ENCODE measurements at regions not wholly inside any gene's neighbourhood (a gene's known extent, or its start where the extent isn't known, plus 50 kb on each side); places are given as distances from the start of the nearest gene placed in this dataset.
A peak's percentile ranks its signal among the peaks of the same experiment; 100 is the strongest.

- no peak for DNase-seq (ENCODE audit: low read depth)
These were observed 53.8 kb upstream of the RANBP3L start for GRCh38 chr5:36355516-36355915.

- DNase-seq (ENCODE audit: low read depth) = no peak
These were observed 55.2 kb upstream of the RANBP3L start for GRCh38 chr5:36356915-36357314.

DNA sequence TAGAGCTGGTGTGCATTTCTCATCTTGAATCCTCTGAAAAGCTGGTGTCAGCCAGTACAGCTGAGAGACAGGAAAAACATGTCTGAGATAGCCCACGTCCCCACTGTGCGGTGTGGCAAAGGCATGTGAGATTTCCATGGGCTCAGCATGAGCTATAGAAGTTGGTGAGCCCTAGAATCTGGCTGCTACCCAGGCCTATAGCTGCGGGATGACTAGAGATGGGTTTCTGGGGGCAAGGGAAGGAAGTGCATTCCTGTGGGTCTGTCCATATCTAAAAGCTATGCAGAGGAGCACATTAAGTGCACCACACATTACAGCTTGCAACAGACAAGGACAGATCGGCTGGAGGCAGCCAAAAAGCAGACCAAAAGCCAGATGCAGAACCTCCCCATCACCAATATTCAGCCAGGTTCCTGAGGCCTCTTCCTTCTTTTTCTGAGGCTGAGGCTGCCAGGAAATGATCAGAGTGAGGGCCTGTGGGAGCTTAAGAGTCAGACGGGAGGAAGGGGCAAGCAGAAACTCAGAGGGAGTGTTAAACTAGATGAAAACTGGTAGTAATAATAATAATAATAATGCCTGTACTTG, 55.8 kb upstream of the RANBP3L start:
- DNase-seq (ENCODE audit: low read depth) = no peak

DNA sequence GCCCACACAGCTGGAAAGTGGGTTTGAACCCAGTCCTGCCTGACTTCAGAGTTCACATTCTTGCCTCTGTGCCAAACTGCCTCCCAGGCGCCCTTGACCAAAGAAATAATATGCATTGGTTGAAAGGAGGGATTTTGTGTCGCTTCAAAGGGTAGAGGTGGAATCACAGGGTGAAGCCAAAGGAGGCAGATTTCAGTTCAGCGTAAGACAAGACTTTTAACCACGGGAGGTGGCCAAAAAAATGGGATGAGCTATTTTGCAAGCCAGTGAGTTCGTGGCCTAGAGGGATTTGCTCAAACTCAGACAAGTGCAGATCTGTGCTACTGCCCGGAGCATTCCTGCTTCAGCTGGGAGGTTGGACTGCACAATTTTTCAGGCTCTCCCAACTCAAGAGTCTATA, 57.6 kb upstream of the RANBP3L start:
- DNase-seq (ENCODE audit: low read depth) = no peak

- no peak for DNase-seq (ENCODE audit: low read depth)
These were observed 58.6 kb upstream of the RANBP3L start for GRCh38 chr5:36360307-36360706.

- DNase-seq (ENCODE audit: low read depth) = no peak
These were observed 61.4 kb upstream of the RANBP3L start for GRCh38 chr5:36363101-36363500.

DNA sequence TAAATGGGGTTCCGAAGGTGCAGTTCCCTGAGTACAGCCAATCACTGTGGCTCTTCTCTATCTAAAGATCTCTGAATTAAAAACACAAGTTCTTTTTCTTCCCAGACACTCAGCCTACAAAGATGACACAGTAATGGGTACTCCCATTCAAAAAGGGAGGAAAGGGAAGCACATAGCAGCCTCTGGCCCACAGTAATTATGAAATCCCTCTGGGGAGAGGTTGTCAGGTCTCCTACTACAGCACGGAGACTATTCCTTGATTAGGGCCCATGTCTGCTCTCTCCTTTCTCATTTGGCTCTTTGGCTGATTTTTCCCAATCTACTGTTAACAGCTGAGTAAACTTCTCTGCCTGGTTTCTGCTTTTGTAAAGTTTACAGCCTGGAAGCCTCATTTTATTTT, 62.0 kb upstream of the RANBP3L start:
- no peak for DNase-seq (ENCODE audit: low read depth)

GRCh38 chr5:36364473-36364872, 62.8 kb upstream of the RANBP3L start:
- DNase-seq (ENCODE audit: low read depth) = no peak

DNA sequence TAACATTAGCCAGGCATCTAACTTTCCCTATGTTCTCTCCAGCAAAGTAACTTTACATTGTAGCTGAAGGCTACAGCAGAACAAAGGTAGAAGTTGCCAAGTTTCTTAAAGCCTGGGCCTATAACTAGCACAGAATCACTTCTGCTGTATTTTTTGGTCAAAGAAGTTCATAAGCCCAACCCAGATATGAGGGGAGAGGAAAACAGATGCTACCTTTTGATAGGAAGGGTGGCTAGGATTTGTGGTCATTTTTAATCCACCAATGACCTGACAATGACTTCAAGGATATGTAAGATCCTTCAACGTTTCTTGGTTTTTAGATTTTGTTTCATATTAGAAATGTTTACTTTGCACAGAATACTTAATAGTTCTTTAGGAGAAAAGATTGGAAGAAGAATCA, 64.2 kb upstream of the RANBP3L start:
- DNase-seq (ENCODE audit: low read depth) = no peak

GRCh38 chr5:36366883-36367282, 65.2 kb upstream of the RANBP3L start:
- DNase-seq (ENCODE audit: low read depth) = no peak

GRCh38 chr5:36367524-36367923, 65.8 kb upstream of the RANBP3L start:
- peak; percentile 54 for DNase-seq (ENCODE audit: low read depth)

GRCh38 chr5:36369219-36369690, 67.6 kb upstream of the RANBP3L start:
- DNase-seq (ENCODE audit: low read depth) = no peak

GRCh38 chr5:36370073-36370472, 68.4 kb upstream of the RANBP3L start:
- no peak for DNase-seq (ENCODE audit: low read depth)

DNA sequence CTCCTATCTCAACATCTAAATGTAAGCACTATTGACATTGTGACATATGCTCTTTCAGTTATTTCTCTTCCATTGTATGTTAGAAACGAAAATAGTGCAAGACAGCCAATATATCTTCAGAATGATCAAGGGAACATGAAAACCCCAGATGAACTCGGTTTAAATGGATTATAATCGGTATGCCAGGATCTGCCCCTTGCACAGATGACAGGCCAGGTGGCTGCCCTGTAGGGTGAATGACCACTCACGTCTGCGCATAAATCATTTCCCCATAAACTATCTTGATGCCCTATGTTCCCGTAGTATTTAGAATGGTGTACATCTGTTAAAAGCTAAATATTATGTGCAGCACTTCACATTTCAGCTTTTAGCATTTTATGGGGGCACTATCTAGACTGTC, 69.7 kb upstream of the RANBP3L start:
- DNase-seq (ENCODE audit: low read depth) = no peak

- DNase-seq (ENCODE audit: low read depth) = peak; percentile 88
These were observed 71.9 kb upstream of the RANBP3L start for GRCh38 chr5:36373527-36374086.

GRCh38 chr5:36374266-36374862, 72.7 kb upstream of the RANBP3L start:
- peak; percentile 78 for DNase-seq (ENCODE audit: low read depth)

GRCh38 chr5:36377192-36377591, 75.5 kb upstream of the RANBP3L start:
- DNase-seq (ENCODE audit: low read depth) = no peak

DNA sequence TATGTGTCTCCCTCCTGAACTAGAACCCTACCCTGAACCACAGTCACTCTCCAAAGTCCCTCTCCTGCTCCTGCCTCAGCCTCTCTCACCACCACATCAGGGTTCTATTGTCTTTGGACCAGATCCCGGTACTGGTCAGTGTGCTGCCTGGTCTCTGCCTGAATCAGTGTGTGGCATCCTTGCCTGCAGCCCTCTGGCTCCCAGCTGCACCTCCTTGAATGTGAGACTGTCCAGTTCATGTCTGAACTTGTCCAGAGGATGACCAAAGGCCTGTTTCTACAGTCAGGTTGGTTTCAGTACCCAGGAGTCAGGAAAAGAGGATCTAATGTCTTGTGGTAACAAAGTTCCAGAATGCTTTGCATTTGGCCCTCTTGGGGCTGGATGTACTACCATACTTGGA, 76.8 kb upstream of the RANBP3L start:
- peak; percentile 47 for DNase-seq (ENCODE audit: low read depth)

DNA sequence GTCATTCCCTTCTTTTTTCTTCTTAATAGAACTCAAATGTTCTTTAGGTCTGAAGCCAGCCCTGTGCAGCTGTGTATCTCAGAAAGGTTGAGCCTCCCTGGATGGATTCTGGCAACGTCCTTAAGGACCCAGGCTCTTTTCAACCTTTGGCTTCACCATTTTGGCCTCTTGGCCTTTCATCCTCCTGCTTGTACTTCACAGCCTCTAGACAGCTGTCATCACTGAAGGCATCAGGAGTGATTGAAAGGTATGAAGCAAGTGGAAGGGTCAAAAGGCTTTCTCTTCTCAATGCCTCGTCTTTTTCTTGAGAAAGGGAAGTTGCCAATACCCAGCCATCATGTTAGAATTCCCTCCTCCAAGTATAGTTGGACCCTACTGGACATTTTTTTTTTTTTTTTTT, 81.2 kb upstream of the RANBP3L start:
- DNase-seq (ENCODE audit: low read depth) = no peak

- no peak for DNase-seq (ENCODE audit: low read depth)
These were observed 82.2 kb upstream of the RANBP3L start for GRCh38 chr5:36383942-36384341.

DNA sequence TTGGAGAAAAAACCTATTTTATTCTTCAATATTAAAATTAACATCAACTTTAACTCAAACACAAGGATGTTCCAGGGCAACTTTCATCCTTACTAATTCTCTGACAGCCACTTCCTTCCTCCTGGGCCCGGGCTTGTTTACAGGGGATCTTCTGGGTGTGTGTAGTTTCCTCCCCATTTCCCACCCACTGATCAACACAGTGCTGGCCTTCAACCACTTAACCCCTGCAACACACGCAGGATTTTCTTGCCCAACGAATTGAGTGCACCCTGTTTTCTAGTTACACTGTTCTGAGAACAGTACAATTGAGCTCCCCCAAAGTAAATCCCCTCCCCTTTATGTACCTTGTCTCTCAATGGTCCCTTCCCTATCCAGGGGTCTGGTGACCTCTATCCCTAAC, 83.1 kb upstream of the RANBP3L start:
- DNase-seq (ENCODE audit: low read depth) = no peak

DNA sequence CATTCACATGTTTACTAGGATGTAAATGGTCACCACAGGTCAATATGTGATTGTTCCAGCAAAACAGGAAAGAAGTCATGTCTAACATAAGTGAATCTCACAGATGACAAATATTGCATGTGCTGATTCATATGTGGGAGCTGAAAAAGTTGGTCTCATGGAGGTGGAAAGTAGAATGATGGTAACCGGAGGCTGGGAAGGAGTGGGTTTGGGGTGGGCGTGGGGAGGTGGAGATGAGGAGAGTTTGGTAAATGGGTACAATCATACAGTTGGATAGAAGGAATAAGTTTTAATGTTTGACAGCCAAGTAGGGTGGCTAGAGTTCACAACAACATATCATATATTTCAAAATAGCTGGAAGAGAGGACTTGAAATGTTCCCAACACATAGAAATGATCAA, 83.8 kb upstream of the RANBP3L start:
- DNase-seq (ENCODE audit: low read depth) = no peak

GRCh38 chr5:36388288-36388687, 86.6 kb upstream of the RANBP3L start:
- DNase-seq (ENCODE audit: low read depth) = no peak

GRCh38 chr5:36389245-36389644, 87.5 kb upstream of the RANBP3L start:
- no peak for DNase-seq (ENCODE audit: low read depth)

Data from stromal cell of bone marrow (primary cell).